GM19324 (cell line): ENCODE measurements at regions not wholly inside any gene's neighbourhood (a gene's known extent, or its start where the extent isn't known, plus 50 kb on each side); places are given as distances from the start of the nearest gene placed in this dataset.
"Not testable (repeated sequence)": the region's sequence is repeated elsewhere in the genome, so short reads cannot be mapped to it uniquely, and the experiment has no call there.

Experiments
- ATAC-seq: cut with Tn5 transposase; IDR thresholded peaks from one replicate; pipeline ENCODE4 v1.9.1; 2021; ENCODE audit warnings: mild to moderate bottlenecking, moderate library complexity; ENCODE audit not compliant: unreplicated experiment, low FRiP score

DNA sequence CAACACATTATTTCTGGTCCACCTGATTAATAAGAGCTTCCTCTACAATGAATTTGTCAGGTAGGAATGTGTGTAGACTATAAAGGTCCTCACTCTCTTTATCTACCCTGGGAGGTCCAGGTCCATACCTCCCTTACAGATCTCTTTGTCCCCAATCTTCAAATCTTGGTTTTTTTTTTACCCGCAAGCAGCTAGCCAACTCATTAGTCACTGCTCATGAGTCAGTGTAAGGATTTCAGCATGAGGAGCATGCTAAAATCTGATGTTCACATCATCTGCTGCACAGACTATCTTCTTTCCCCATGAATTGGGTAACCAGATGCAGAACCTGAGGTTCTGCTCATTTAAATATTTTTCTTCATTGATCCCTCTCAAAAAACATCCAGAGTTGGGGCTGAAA, 397.0 kb upstream of the ISX start:
- ATAC-seq = no peak

DNA sequence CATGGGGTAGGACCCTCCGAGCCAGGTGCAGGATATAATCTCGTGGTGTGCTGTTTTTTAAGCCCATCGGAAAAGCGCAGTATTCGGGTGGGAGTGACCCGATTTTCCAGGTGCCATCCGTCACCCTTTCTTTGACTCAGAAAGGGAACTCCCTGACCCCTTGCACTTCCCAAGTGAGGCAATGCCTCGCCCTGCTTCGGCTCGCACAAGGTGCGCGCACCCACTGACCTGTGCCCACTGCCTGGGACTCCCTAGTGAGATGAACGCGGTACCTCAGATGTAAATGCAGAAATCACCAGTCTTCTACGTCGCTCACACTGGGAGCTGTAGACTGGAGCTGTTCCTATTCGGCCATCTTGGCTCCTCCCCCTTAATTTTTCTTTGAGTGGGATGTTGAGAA, 382.9 kb upstream of the ISX start:
- ATAC-seq = not testable (repeated sequence)

DNA sequence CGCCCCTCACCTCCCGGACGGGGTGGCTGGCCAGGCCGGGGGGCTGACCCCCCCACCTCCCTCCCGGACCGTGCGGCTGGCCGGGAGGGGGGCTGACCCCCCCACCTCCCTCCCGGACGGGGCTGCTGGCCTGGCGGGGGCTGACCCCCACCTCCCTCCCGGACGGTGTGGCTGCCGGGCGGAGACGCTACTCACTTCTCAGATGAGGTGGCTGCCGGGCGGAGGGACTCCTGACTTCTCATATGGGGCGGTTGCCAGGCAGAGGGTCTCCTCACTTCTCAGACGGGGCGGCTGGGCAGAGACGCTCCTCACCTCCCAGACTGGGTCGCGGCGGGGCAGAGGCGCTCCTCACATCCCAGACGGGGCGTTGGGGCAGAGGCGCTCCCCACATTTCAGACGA, 381.7 kb upstream of the ISX start:
- ATAC-seq = not testable (repeated sequence)

DNA sequence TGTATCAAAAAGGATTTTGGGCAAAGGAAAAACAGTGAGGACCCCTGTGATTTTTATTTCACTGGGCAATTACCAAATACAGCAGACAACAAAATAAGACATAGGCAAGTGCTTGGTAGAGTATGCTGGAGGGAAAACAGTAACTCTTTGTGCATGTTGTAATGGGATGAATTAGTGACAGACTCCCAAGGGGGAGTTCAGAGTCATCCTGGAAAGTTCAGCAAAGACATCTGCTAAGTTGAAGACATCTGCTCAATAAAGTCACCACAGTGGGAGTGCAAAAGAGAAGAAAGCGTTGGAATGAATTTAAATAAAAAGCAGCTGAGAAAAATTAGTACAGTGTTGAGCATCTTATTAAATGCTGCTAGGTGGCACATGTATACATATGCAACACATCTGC, 378.8 kb upstream of the ISX start:
- no peak for ATAC-seq

DNA sequence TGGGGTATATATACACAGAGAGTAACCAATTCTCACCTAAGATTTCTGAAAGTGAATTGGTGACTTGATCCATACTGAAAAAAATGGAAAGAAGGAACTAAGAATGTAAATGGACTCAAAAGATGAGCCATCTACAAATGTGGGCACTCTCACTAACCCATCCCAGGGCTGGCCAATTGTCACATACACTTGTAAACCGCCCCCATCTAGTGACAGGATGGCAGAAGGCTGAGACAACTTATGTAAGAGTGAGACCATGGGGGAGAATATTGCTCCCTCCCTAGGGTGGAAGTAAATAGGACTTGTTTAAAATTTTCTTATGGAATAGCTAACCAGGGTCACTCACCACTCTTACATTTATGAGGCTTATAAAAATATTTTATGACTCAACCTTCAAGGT, 377.1 kb upstream of the ISX start:
- no peak for ATAC-seq

DNA sequence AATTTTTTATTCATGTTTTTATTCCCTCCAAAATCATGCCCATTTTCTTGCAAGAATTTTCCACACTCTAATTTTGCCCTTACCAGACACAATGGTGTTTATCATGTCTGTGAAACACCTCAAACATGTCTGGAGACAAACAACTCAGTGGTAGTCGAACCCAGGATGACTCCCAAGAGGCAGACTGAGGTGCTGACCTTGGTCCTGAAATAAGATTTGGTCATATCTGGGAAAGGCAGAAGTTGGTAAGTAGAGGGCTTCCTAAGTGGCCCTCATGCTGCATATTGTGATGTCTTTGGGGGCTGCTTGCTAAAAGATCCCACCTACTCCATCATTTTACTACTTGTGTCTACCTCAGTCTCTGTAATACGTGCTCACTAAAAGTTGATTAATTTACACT, 369.4 kb upstream of the ISX start:
- no peak for ATAC-seq

DNA sequence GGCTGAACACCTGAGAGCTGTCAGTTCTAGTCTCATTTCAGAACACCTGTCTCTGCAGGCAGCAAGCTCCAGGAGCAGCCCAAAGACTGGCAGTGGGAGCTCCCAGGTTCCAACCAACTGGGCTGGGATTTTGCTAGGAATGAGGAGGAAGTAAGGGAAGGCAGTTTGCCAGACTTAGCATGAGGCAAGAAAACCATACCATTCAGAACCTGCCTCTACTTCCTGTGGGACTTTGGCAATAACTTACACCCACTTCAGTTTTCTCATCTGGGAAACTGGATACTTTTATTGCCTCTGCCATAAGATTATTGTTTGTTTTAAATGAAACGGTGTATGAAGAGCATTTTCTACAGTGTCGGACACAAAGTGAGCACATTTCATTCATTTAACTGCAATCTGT, 363.7 kb upstream of the ISX start:
- no peak for ATAC-seq

DNA sequence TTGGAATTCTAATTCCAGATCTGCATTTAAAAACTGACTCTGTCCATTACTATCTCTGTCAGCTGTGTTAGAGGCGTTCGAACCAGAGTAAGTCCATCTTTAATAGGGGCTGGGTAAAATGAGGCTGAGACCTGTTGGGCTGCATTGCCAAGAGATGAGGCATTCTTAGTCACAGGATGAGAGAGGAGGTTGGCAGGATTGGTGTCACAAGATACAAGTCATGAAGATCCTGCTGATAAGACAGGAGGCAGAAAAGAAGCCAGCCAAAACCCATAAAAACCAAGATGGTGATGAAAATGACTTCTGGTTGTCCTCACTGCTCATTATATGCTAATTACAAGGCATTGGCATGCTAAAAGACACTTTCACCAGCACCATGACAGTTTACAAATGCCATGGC, 356.3 kb upstream of the ISX start:
- ATAC-seq = no peak

DNA sequence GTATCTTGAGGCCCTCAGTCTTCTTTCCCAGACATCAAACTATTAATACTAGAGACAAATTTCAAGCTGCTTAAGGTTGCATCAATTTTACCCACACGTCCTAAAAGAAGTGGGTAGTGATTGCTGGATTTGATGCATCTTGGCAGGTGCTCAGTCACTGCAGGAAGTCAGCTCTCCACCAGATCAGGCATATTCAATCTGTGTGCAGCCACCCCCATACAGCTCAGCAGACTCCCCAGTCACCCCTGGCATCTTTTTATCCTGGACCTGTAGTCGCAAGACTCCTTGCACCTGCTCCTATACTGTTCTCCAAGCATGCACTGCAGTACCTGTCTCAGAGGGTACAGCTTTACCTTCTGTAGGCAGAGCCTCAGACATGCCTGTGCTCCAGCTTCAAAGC, 343.1 kb upstream of the ISX start:
- no peak for ATAC-seq

DNA sequence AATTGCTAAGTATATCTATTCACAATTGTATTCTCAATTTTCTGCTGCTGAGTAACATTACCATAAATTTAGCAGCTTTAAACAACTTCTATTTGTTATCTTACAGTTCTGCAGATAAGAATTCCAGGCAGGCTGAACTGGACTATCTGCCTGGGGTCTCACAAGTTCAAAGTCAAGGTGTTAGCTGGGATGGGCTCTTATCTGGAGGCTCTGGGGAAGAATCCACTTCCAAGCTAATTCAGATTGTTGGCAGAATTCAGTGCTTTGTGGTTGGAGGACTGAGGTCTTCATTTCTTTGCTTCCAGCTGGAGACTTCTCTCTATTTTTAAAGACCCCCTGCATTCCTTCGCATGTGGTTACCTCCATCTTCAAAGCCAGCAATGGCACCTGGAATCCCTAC, 329.9 kb upstream of the ISX start:
- no peak for ATAC-seq

DNA sequence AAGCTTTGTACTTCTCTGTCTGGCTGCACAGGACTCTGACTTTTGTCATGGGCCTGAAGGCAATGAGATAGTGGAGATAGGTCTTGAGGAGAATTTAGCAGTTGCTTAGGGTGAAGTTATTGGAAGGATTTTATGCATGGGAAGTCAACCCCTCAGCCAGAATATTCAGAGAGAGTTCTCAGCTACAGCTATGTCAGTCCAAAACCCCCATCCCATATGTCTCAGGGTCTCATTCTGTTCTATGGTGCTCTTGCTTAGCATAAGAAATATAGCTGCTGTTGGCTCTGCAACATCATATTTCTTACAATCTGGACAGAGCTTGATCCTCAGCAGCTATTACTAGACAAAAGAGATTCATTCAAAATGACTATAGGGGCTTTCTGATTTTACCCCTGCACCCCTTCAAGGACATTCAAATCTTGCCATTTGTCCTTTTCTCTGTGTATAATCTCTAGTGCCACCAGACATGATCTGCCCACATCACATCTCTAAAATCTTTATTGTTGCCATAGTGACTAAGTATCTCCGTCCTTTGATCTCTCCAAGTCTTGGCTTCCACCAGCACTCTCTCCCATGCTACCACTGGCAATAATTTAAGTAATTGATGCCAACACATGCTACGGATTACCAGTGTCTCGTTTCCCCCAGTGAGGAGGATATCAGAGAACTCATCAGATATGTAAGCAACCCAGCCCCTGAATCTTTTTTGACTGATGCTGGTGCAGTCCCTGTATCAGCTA, 327.1 kb upstream of the ISX start:
- no peak for ATAC-seq

DNA sequence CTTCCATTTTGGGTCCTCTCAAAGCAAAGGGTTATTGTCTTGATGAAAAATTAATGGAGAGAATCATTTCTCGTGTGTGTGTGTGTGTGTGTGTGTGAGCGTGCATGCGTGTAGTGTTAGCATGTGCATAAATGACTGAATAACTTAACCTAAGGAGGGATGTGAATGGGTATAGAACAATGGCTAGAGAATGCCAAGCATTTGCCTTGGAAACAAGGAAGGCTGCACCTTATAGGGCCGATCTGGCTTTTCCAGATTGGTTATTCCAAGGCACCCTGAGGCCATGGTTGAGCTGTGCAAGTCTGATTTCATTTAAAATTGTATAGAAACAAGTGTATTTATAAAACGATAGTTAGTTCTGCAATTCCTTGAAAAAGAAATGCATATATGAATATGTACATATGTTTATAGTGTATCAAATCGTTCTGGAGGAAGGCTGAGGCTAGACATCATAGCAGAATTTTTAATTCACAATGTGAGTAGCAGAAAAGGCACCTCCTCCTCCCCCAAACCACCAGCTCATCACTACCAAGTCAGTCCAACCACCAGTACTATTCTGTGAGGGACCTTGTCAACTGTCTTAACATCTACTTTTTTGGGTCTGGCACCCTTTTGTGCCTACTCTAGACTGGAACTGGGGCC, 322.7 kb upstream of the ISX start:
- ATAC-seq = no peak

DNA sequence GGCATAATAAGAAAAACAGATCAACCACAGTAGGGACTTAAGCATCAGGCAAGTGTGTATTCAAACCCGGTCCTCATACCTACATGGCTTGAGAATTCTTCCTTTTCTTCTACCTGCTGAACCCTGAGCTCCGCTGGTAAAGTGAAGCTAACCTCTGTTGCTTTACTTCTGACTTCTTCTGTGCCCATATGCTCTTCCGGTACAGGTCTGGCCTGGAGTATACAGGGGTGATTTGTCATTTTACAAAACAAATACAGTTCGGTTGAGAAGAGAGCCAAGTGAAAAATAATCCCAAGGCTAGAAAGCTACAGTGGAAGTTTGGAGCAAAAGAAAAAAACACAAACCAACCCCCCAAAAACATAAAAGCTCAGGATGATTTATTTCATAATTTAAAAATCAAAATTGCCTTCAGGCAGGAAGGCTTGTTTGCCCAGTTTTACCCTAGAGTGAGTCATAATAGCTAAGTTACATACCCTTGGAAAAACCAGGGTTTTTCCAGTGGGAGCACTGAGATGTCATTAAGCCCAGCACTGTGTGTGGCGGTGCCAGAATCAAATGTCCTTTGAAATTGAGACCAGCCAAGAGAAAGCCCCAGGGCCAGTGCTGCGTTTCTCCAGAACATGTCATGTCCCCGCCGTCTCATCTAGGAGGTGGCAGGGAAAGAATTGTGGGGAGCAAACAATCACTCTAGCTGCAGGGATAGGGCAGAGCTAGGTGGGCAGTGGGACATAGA, 305.5 kb upstream of the ISX start:
- no peak for ATAC-seq

DNA sequence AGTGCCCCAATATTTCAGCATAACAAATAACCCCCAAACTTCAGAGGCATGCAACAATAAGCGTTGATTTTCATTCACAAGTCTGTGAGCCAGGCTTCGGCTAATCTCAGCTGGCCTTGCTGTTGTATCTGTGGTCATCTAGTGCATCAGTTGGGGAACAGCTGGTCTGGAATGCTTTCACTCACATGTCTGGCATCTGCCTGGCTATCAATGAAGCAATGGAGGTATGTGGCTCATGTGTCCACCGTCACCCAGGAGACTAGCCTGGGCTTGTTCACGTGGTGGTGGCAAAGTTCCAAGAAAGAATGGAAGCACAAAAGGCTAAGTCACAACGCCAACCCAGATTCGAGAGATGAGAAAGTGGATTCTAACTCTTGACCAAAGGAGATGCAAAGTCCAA, 304.8 kb upstream of the ISX start:
- no peak for ATAC-seq

DNA sequence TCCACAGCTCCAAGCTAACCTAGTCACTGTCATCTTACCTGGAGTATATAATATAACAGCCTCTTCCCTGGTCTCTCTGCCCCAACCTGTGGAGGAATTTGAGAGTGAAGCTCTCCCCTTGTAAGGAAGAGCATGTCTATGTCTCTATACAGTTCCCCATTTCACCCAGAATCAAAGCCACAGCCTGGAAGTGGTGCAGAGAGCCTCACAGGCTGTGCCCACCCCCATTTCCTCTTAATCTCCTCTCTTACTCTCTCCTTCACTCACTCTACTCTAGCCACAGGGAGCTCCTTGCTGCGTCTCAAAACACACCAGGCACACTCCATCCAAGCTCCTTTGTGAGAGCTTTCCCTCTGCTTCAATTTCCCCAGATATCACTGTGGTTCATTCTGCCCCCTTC, 302.5 kb upstream of the ISX start:
- ATAC-seq = no peak

DNA sequence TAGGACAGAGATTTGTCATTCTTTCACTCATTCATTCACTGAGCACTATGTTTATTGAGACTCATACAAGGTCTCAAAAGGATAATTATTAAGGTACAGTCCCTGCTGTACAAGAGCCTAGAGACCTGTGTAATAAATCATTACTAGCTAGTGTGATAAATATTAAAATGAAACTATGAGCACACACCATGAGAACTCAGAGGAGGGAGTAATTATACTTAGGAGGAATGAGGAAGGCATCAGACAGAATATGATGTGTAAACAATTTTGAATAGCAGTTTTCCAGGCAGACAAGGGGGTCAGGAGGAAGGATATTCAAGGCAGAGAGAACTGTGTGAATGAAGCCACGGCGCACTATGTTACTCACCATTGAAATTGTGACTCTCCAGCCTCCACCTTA, 300.8 kb upstream of the ISX start:
- ATAC-seq = no peak

DNA sequence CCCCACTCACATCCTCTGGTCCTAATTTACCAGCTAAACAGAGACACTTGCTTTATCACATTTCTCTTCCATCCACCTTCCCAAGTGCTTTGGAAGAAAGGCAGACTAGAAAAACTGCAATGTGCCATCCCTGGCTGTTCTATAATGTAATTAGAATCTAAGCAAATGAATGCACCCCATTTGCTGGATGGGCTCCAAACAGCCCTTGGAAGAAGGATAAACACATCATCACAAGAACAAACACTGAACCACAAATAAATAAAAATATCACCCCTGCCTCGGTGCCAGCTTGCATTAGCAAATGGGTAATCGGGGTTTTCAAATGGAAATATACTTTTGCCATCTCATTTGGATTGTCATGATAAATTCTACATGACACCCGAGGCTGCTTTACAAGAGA, 296.6 kb upstream of the ISX start:
- ATAC-seq = no peak

DNA sequence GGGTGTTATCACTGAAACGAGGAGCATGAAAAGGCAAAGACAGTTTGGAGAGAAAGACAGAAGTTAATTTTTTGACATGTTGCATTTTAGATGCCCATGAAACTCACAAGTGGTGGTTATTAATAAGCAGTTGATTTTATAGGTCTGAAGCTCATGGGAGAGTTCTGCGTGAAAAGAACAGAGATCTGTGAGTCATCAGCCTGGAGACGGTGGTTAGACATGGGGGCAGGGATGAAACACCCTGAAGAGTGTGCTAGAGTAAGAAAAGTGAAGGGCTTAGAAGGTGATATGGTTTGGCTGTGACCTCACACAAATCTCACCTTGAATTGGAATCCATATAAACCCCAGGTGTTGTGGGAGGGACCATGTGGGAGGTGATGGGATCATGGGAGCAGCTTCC, 289.1 kb upstream of the ISX start:
- no peak for ATAC-seq

DNA sequence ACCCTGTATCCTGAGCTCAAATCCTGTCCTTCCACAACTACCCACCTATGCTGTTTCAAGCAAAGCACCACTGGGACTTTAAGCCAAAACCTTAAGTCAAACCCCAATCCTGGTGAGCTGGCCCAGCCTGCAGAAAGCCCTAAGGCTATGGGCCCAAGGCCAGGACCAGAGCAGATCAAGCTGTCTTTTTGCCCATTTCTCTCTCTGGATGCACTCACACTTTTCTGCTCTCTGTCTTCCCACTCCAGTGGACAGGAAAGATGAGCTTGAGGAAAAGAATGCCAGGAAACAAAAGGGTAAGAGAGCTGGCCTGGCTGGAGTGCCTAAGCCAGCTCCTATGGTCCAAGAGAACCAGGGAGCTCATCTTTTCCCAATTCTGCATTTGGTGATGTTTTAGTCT, 284.3 kb upstream of the ISX start:
- no peak for ATAC-seq

DNA sequence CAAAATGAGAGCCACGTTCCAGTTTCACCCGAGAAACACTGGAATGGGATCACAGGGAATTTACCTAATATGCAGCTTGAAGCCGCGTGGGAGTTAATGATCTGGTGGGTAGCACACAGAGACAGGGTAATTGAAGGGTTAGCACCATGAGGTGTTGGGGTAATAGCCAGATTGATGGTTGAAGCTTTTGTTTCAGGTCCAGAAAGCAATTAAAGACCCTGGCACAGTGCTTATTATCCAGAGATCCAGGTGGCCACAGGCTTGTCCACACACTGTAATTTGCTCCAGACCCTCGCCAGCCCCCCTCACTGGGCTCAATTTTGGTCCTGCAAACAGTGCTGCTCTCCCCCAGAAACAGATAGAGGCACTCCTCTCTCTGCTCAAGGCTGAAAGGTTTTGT, 282.5 kb upstream of the ISX start:
- ATAC-seq = no peak

DNA sequence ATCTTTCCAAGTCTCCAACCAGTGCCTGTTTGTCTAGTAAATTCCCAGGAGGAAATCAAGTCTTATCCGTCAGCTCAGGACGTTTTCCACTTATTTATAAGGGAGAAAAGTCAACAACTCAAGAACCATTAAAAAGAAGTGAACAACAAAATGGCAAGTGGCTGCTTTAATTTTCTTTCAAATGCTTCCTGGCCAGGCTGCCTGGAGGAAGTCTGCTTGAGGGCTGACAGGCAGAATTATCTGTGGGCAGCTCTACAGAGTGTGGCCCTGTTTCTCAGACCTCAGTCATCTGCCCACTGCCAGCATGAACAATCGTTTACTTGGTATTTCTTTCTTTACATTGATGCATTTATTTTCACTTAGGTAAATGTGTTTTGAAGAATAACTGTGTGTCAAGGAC, 281.9 kb upstream of the ISX start:
- no peak for ATAC-seq

DNA sequence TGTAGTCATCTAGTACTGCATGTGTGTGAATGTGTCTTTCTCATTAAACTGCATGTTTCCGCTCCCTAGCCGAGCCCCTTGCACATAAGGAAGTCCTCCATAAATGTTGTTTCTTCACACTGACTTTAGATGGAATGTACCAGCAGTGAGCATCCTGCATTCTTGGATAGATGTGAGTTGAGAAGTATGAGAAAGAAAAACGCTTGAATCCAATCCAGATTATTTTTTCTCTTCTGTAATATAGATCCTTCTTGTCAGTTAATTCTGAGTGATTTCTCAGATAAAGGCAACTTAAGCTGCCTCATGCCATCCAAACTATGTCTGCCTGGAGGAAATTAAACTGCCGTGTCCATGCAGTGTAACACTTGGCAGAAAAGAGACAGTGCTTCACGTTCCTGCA, 268.1 kb upstream of the ISX start:
- no peak for ATAC-seq
